NCI-H128 (cell line): ENCODE measurements at regions not wholly inside any gene's neighbourhood (a gene's known extent, or its start where the extent isn't known, plus 50 kb on each side); places are given as distances from the start of the nearest gene placed in this dataset.

Source experiments
- DNase-seq: peaks from one replicate; lab custom pipeline; 2025; ENCODE audit not compliant: unreplicated experiment; lab: John Stamatoyannopoulos, UW

- no peak for DNase-seq
These were observed 175.8 kb downstream of the CBLN2 start for GRCh38 chr18:72368308-72368707.

DNA sequence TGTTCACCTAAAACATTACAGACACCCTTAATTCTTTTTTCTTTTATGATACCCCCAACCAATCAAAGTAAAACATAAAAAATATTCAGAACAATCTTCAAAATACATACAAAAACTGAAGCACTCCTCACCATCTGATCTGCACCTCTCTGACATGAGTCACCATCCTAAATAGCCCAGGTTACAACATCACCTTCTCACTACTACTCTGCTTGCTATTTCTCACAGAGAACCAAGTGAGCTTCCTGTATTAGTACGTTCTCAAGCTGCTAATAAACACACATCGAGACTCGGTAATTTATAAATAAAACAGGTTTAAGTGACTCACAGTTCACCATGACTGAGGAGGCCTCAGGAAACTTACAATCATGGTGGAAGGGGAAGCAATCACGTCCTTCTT is 183.5 kb downstream of the CBLN2 start:
- no peak for DNase-seq

- DNase-seq = no peak
These were observed 201.2 kb downstream of the CBLN2 start for GRCh38 chr18:72342933-72343332.

GRCh38 chr18:72339976-72340375 is 204.2 kb downstream of the CBLN2 start:
- no peak for DNase-seq

GRCh38 chr18:72336786-72337185 is 207.4 kb downstream of the CBLN2 start:
- no peak for DNase-seq

DNA sequence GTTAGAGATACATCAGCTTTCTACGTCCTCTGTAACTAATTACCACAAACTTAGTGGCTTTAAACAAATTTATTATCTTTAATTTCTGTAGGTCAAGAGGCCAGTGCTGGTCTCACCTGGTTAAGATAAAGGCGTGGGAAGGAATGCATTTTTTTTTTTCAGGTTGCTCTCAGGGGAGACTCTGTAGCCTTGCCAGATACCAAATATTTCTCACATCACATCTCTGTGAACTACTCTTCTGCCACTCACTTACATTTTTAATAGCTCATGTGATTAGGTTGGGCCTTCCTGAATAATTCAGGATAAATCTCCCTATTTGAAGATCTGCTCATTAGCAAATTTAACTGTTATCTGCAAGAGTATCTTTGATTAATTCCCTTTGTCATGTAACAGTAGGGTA is 214.6 kb downstream of the CBLN2 start:
- no peak for DNase-seq

GRCh38 chr18:72325307-72325706 is 218.8 kb downstream of the CBLN2 start:
- no peak for DNase-seq

GRCh38 chr18:72324677-72325076 is 219.5 kb downstream of the CBLN2 start:
- DNase-seq = no peak

DNA sequence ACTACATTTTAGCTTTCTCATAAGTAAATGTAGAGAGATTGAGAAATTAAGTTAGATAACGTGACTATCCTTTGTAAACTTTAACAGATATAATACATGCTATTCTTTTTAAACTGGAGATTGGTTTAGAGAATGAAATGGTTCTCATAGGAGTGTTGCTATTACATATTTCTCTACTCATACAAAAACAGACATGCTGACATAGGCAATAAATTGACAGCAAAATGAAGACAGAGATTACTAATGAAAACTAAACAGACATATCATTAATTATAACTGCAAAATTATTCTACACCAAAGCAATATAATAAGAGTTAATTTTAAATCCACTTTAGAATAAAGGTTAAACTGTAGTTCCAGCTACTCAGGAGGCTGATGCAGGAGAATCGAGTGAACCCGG is 227.6 kb downstream of the CBLN2 start:
- DNase-seq = no peak

- no peak for DNase-seq
These were observed 260.8 kb downstream of the CBLN2 start for GRCh38 chr18:72283148-72283925.

GRCh38 chr18:72273025-72273424 is 271.1 kb downstream of the CBLN2 start:
- no peak for DNase-seq

- DNase-seq = no peak
These were observed 282.6 kb downstream of the CBLN2 start for GRCh38 chr18:72261590-72261989.

- no peak for DNase-seq
These were observed 298.1 kb downstream of the CBLN2 start for GRCh38 chr18:72246076-72246475.

DNA sequence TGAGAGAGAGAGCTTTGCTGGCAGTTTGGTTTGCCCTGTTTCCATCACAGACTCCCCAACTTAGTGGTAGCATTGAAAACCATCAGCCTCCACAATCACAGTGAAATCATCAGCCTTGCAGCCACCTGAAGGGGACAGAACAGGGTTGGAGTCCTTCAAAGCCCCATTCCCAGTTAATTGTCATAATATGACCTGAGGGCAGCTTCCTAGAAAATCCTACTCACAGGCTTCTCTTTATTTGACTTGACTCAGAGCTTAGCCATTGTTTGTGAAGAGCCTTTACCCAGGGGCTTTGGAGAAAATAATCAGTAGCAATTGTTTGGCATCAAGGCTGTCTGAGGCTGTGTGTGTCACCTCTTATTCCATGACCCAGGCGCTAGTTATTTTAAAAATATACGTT is 308.7 kb downstream of the CBLN2 start:
- no peak for DNase-seq

DNA sequence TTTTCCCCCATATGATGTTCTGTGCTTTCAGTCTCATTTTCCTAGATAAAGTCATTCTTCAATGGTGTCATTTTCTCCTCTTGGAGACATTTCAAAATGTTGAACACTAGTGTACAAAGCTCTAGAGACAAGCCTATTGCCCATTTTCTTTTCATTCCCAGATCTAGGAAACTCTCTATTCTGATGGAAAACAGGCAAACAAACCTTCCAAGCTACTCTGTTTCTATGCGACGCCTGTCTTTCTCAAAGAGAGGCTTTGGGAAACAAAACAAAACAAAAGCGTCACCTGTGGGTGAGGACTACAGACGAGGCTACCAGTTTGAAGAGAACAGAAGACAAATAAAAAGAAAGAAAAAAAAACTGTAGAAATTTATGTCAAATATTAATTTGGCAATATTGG is 311.0 kb downstream of the CBLN2 start:
- DNase-seq = no peak

DNA sequence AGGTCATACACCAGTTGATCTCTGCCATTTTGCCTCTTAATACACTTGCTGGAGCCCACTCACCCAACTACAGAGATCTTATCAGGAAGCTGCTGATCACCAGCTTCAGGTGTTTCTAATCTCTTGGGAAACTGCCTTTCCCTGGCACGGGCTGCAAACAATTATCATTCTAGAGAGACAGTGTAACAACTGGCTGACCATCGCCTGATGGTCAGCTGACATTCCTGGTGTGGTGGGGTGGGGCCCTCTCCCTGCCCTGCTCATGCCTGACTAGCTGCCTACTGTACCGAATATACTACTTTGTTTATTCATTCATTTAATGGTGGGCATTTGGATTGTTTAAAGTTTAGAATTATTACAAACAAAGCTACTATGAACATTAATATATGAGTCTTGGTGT is 311.5 kb downstream of the CBLN2 start:
- no peak for DNase-seq

DNA sequence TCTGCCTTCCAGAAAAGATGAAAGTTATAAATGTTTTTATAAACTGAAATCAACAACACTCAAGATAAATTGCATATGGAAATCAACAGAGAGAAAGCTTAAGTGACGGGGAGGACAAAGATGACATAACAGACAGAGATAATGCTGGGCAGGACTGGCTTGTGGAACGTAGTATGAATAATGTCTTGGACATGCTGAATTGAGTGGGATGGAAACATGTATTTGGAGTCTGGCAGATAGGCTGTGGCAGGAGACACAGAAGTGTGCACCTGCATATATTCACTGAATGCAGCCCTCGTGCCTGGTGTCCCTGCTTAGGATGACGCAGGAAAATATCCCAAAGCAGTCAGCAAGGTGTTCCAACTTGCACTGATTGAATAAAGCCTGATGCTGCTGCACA is 318.2 kb downstream of the CBLN2 start:
- DNase-seq = no peak

GRCh38 chr18:72223733-72224132 is 320.4 kb downstream of the CBLN2 start:
- DNase-seq = no peak

GRCh38 chr18:72208920-72209676 is 335.0 kb downstream of the CBLN2 start:
- no peak for DNase-seq

- DNase-seq = no peak
These were observed 336.9 kb downstream of the CBLN2 start for GRCh38 chr18:72207280-72207679.

GRCh38 chr18:72206814-72207213 is 337.3 kb downstream of the CBLN2 start:
- no peak for DNase-seq

GRCh38 chr18:72201032-72201431 is 343.1 kb downstream of the CBLN2 start:
- DNase-seq = no peak

GRCh38 chr18:72197591-72197990 is 346.6 kb downstream of the CBLN2 start:
- DNase-seq = no peak
